CD4-positive, alpha-beta T cell treated with Interleukin-21 for 1 hour (primary cell): ENCODE measurements at regions not wholly inside any gene's neighbourhood (a gene's known extent, or its start where the extent isn't known, plus 50 kb on each side); places are given as distances from the start of the nearest gene placed in this dataset.
"Not testable (repeated sequence)": the region's sequence is repeated elsewhere in the genome, so short reads cannot be mapped to it uniquely, and the experiment has no call there.

ENCODE experiments used
- DNase-seq: peaks from one replicate; pipeline ENCODE4 v3.0.0-alpha.2; 2020

DNA sequence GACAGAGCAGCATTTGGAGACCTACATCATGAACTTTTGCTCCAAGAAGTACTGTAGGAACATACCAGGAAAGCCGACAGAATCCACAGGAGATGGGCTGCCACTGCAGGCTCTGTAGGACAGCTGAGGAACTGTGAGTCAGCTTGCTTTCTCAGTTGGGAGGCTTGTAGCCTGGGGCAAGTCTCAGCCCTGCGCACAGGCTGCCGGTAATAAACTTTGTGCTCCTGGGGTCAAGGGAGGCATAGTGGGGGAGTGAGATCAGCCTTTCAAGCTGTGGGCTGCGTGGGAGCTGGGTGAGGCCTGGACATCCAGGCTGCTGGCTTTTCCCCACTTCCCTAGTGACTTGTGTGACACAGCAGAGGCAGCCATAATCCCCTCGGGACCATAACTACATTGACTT lies 718.0 kb upstream of the CDH10 start:
- no peak for DNase-seq

DNA sequence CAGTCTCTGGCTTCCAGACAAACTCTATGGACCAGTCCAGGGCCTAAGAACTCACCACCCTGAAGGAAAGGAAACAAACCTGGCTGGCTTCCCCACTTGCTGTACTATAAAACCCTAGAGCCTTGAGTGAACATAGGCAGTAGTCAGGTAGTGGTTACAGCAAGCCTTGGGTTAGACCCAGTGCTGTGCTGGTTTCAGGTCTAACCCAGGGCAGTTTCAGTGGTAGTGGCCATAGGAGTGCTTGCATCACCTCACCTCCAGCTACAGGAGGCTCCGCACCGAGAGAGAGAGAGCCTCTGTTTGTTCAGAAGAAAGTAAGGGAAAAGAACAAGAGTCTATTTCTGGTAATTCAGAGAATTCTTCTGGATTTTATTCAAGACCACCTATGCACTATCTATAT lies 714.1 kb upstream of the CDH10 start:
- DNase-seq = no peak

DNA sequence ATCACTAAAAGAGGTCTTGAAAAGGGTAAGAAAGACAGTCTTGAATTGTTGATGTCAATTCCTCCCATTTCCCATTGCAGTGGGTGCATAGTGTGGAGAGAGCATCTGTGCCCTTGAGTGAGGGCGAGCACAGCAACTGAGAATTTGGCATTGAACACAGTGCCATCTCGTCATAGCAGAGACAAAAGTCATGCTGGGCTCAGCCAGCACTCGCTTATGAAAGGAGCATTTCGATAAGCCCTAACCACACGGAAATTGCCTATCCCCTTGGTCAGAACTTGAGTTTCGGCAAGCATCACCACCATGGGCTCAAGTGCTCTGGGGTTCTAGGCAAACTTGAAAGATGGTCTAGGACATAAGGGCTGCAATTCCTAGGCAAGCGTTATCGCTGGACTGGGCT lies 712.8 kb upstream of the CDH10 start:
- no peak for DNase-seq

DNA sequence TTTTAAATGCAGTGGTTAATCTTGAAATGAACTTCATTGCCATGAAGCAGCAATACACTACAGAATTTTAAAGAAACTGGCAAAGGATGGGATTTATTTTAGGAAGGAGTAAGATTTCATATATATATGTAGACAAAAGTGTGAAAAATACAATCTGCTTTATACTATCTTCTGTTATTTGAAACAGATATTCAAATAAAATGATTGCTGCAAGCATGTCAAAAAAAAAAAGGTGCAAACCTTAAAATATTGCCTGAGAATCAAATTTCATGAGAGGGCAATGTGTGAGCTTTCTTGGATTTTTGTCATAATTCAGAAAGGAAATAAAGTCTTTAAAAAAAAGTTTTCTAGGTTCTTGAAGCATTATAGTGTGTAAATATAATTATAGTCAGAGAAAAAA lies 705.0 kb upstream of the CDH10 start:
- DNase-seq = no peak

DNA sequence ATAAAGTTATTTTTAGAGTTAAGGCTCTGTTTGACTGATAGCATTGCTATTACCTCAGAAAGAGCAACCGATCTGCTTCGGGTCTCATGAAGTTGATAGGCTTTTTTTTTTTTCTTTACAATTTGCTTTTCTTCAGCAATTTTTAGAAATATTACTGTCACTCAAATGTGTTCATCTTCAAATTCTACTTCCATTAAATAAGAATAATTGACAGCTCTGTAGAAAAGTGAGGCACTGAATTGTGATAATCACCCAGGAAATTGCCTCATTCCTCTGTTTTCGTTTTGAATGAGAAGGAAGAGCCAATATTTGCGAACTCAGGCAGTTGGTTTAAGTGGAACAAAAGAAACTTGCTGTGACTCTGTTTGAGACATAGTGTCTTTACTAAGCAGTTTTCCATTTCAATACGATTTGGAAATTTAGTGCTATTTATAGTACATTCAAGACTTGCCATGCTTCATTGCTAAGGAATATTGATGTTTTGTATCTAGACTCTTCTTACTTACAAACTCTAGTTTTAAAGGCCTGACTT lies 700.5 kb upstream of the CDH10 start:
- no peak for DNase-seq

DNA sequence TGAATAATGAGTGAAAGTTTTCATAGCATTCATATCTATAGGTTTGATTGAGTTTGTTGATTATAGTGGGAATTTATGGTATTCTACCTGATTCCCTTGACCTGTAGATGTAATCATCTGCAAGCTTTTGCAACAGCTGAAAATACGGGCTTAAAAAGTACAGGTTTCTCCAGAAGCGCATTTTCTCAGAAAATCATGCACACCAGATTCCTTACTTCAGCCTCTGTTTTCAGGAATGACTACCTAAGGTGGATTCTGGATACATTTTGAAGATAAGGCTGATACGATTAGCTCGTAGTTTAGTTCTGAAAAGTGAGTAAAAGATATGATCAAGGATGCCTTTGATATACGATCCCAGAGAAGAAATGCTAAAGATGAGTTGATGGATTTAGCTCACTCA lies 694.8 kb upstream of the CDH10 start:
- DNase-seq = no peak

DNA sequence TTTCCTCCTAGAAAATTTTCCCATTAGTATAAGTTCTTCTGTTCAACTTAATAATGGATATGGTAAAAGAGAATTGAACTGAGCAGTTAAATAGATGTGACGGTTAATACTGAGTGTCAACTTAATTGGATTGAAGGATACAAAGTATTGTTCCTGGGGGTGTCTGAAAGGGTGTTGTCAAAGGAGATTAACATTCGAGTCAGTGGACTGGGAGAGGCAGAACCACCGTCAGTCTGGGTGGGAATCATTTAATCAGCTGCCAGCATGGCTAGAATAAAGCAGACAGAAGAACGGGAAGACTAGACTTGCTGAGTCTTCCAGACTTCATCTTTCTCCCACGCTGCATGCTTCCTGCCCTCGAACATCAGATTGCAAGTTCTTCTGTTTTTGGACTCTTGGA lies 689.6 kb upstream of the CDH10 start:
- DNase-seq = no peak

DNA sequence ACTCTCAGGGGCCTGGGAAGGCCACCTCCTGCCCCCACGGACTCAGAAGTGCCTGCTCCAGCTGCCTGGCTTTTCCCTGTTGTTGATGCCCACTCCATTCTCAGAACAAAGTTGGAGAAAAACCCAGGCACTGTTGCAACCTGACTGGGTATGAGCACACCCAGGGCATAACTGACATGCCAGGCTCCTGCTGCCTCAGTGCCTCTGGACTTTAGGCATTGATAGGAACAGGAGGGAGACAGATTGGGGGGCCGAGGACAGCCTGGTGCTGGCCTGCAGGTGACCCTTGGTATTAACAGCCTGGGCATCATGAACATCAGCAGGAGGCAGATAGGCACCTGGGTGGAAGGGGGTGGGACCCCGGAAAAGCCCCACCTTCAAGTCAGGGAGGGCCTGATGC lies 685.9 kb upstream of the CDH10 start:
- DNase-seq = no peak

DNA sequence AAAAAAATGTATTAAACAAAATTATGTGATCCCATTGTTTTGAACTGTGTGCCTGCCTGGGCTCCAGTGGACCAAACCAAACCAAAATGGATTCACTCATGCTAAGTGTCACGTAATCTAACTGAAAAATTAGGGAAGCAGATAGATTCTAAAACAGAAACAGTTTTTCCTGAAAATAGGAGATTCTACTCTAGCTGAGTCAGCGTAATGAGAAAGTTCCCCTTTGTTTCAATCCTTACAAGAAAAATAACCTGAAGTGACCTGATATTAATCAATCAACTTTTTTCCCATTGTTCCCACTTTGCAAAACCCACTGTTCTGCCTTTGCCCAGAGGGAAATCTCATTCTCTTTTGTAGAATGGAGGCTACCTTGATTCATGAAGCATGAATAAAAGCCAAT lies 682.4 kb upstream of the CDH10 start:
- DNase-seq = no peak

DNA sequence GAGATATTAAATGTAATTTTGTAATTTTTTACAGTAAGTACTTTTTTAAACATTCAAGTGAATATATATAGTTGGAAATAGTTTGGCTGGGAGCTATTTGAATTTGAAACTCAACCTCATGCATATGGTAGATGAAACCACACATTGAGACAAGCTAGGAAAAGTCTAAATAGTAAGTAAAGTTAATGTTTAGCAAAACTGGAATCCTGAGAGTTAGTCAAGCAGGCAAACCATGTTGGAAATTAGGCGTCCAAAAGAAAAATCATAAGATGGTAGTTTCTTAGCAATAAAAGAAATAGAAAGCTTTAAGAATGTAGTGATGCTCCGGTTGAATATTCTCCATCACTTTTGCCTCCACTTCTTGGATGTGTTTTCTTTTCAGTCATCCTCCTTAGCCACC lies 657.1 kb upstream of the CDH10 start:
- DNase-seq = no peak

DNA sequence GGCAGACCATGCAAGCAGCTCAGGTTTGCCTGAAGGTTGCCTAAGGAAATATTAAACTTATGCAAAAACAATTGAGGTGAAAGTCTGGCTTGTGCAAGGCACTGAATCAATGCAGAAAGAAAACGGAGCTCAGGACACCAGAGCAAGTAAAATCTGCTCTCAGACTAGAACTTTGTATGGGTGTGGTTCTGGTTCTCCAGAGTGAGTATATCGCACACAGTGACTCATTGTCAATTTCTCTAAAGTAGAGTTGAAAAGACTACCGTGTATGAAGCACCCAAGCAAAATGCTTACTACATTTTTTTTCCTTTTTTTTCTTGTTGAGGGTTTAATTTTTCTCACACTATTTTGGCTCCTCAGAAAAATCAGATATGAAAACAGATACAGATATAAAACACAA lies 650.3 kb upstream of the CDH10 start:
- no peak for DNase-seq

DNA sequence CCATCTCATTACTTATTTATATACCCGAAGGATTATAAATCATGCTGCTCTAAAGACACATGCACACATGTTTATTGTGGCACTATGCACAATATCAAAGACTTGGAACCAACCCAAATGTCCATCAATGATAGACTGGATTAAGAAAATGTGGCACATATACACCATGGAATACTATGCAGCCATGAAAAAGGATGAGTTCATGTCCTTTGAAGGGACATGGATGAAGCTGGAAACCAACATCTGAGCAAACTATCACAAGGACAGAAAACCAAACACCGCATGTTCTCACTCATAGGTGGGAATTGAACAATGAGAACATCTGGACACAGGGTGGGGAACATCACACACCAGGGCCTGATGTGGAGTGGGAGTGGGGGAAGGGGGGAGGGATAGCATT lies 645.0 kb upstream of the CDH10 start:
- DNase-seq = not testable (repeated sequence)

DNA sequence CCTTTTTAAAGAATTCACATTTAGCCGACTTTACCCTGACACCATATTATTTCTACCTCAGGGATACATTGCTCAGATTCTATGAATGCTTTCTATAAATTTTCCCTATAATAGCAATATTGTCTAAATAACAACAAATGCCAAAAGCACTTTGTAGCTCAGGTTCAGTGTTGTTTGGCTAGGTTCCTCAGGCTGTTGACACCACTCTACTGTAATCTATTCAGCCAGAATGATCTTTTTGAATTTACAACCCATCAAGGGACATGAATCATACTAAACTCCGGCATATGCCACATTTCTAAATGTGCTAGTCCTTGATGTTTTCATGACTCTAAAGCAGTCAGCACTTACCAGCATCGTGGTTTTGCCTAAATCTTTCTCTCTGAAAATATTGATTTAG lies 641.5 kb upstream of the CDH10 start:
- no peak for DNase-seq

DNA sequence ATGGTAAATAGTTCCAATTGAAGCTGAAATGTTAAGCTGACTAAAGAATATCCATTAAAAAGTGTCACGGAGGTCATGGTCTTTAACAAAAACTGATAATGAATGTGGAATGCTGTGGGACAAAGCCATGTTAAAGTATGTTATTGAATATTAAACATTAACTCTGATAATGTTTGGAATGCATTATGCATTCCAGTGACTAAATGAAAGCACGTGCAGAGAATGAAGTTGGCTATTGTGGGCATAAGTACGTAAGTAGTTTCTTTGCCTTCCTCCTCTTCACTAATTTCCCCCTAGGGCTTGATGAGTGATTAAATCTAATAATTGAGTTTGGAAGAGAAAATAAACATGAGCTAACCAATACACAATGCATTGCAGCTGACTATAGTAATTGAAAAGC lies 640.4 kb upstream of the CDH10 start:
- no peak for DNase-seq

DNA sequence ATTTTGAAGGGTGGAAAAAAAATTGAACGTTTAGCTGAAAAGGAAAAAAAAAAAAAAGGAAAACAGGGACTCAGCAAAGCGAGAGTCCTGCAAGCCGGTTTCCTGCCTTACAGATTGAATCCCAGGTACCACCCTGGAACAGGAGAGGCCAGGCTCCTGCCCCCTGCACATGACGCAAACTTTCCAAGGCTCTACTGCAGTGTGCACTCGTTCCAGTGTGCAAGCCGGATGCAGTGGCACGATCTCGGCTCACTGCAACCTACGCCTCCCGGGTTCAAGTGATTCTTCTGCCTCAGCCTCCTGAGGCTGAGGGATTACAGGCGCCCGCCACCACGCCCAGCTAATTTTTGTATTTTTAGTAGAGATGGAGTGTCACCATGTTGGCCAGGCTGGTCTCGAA lies 618.7 kb upstream of the CDH10 start:
- not testable (repeated sequence) for DNase-seq

DNA sequence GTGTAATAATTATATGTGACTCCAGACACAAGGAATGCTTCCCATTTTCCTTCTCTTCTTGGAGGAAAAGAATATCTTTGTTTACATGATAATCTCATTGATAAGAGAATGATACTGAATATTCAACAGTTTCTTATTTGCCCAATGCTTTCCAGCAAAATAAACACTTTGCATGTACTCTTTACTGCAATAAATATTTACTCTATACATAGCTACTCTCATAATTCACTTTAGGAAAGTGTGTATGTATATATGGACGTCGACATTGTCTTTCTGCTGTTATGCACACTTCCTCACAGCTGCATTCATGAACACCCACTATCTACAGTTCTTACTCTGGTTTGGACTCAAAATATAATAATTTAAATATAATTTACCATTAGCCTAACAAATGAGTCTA lies 617.4 kb upstream of the CDH10 start:
- DNase-seq = no peak

DNA sequence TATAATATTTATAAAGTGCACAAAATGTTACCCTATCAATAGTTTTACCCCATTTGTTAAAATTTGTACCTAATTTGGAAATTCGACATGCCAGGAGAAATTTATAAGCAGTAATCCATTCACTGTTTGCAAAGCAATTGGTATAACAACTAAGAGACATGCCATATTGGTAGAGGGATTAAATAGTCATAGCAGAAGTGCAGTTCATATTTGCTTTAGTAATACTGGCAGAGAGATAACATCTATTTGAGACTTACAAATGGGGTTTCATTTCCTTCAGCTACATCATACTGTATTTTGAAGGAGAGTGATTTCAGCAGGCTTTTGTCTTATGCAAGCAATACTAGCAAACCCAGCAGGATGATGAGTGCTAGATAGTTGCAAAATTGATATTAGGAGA lies 610.4 kb upstream of the CDH10 start:
- no peak for DNase-seq

DNA sequence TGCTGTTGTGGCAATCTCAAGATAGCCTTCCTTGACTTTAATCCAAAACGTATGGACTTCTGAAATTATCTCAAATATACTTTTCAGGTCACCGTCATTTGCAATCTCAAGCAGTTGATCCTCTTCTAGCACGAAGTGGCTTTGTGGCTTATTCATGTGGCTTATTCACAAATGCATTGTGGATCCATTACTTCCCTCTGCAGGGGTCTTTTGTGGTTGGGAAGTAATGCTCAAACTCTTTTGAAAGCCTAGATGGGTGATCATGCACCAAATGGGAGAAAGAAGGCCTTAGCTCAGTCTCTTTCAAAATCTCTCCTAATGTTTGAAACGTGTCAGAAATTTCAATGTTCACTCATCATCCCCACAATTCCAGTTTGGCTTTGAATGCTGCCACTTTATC lies 597.2 kb upstream of the CDH10 start:
- DNase-seq = no peak

DNA sequence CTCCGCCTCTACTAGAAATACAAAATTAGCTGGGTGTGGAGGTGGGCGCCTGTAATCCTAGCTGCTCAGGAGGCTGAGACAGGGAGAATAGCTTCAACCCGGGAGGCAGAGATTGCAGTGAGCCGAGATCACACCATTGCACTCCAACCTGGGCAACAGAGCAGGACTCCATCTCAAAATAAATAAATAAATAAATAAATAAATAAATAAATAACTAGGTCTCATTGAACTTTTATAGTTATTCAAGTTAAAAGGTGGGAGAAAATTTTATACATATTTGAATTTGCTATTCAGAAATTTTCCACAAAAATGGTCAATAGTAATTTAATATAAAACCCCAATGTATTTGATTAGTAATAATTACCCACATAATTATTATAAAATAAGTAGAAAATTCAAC lies 593.9 kb upstream of the CDH10 start:
- not testable (repeated sequence) for DNase-seq

DNA sequence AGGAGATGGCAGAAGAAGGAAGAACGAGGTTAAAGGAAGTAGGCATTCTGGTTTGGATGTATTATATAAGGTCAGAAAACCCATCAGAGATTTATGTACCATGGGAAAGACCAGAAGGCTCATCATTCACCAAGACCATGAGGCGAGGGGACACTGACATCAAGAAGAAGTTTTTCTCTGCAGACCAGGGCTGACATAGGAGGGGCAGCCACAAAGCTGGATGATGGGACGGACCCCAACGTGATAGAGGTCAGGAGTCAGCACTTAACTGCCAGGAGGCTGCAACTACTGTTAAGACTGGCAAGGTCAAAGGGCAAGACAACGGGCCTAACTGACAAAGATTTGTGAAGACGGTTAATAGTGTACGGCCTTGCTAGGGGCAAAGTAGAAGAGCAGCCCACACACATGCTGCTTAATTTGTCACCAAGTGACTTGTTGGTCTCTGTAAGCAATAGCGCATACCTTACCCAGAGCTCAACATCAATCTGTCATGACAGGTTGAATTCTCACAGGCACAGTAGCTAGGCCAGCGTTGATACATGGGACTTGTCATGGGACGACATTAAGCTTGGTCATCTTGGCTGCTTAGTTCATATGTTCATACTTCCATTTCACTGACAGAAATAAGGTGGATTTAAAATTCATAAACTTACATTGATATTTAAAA lies 579.7 kb upstream of the CDH10 start:
- DNase-seq = no peak

DNA sequence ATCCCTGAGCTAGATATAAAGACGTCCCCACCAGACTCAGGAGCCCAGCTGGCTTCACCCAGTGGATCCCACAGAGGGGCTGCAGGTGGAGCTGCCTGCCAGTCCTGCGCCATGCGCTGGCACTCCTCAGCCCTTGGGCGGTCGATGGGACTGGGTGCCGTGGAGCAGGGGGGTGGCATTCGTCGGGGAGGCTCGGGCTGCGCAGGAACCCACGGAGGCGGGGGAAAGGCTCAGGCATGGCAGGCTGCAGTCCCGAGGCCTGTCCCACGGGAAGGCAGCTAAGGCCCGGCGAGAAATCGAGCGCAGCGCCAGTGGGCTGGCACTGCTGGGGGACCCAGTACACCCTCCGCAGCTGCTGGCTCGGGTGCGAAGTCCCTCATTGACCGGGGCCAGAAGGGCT lies 555.1 kb upstream of the CDH10 start:
- not testable (repeated sequence) for DNase-seq

DNA sequence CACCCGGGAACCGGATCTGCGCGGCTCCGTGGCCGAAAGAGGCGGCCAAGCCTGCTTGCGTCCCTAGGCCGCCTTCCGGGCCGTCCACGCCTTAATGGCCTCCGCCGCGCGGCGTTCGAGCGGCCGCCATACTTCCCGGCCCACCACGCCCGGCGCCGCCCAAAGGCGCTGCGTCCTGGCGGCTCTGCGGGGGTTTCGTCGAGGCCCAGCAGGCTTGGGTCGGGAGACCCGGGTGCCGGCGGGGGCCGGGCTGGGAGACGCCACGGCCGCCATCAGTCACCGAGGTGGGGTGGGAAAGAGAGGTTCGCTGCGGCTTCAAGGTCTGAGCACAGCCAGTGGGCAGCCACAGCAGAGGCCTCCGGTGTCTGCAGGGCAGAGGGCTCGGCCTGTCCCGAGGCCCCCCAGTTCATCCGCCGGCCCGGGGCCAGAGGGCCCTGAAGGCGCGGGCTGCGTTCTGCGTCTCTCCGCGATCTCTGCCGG lies 545.8 kb upstream of the CDH10 start:
- DNase-seq = no peak

DNA sequence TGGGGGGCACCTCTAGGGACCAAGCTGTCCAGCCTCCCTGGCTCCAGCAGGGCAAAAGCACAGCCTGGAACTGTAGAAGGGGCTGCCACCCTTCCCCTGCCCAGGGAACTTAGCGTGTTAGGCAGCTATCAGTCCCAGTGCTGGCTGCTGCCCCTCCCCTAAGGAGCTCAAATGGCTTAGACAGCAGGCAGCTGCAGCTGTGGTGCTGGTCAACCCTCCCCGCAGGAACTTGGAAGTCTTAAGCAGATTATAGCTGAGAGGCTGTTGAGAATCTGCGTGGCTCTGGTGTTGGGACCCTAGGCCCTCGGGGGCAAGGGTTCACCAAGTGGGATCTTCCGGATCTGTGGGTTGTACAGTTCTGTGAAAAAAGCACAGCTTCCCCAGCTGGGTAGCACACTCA lies 536.5 kb upstream of the CDH10 start:
- no peak for DNase-seq

DNA sequence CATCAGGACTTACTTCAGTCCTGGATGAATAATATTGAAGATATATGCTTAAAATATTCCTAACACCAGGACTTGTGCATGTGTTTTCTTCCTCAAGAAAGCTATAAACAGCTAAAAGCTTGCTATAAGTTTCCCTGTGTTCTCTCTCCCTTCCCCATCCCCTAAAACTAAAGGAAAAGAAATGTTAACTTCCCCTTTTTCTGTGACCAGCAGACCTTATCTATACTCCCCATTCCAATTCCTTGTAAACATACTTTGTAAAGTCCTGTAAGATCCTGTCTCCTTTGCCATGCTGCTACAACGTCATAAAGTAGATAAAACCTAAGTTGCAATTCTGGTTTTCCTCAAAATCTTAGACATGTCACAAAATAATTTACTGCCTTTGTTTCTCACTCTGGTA lies 517.8 kb upstream of the CDH10 start:
- DNase-seq = not testable (repeated sequence)

DNA sequence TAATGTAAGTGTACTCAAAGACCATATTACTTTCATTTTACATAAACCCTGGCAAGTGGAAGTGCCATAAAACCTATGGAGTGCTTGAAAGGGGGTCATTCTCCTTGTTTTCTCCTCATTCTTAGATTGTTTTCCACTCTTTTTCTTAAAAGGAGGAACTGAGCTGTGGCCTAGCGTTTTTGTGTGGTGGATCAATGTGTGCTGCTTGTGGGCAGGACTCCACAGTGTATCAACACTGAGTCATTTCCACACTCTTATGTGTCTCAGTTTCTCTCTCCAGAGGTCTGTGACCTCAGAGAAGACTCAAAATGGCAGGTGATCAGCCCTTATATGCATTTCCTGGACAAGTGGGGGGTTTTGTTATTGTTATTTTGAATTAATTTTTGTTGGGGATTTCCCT lies 516.1 kb upstream of the CDH10 start:
- DNase-seq = no peak
